Endothelial cell of umbilical vein (primary cell): ENCODE measurements at regions not wholly inside any gene's neighbourhood (a gene's known extent, or its start where the extent isn't known, plus 50 kb on each side); places are given as distances from the start of the nearest gene placed in this dataset.

Experiments used
- BruUV-seq: library from RNA; stranded (reverse); fragments of 400-500 nt; replicated peaks from 2 replicates; lab custom pipeline; 2021; lab: Mats Ljungman, UMichigan
- CTCF ChIA-PET: fragments of 300-600, 350-600 bp; sonication (Branson Sonifier 250); formaldehyde crosslinking; loops from one replicate; lab custom pipeline; 2021; ENCODE audit warnings: antibody characterized with exemption, inconsistent platforms; lab: Charles Lee
- POLR2A ChIA-PET: fragments of 300-600, 350-600 bp; sonication (Branson Sonifier 250); formaldehyde crosslinking; loops from one replicate; lab custom pipeline; 2021; ENCODE audit warnings: antibody characterized with exemption, inconsistent platforms; lab: Charles Lee
- DNase-seq: peaks from one replicate; pipeline ENCODE4 v3.0.0-alpha.2; 2011; ENCODE audit warnings: low read depth, low spot score
- FAIRE-seq: peaks from 2 replicates; lab custom pipeline; 2011; peaks lifted over from hg19 to GRCh38; lab: Jason Lieb, UNC
- H2AFZ ChIP-seq: 2 replicates; pipeline ENCODE4 v1.6.0; 2012; ENCODE audit warnings: low read depth, low read length, control low read depth, inconsistent platforms
- H3K27ac ChIP-seq: 2 replicates; pipeline ENCODE4 v1.5.1; 2011; ENCODE audit warnings: low read depth, mild to moderate bottlenecking, control low read depth, low read length, moderate library complexity; ENCODE audit not compliant: insufficient read depth
- H3K27me3 ChIP-seq, 2 experiments: 2 replicates each; pipeline versions ENCODE4 v1.6.0 to v1.6.1; 2011; ENCODE audit warnings: low read length in 2 of 2, mixed read lengths in 1 of 2; ENCODE audit not compliant: control insufficient read depth in 2 of 2, insufficient read depth in 2 of 2
- H3K36me3 ChIP-seq, 2 experiments: 2 replicates in 1 of 2; 3 replicates in 1 of 2; pipeline ENCODE4 v1.5.1; 2011; ENCODE audit warnings: low read length in 2 of 2, mild to moderate bottlenecking in 1 of 2, moderate library complexity in 1 of 2; ENCODE audit not compliant: control insufficient read depth in 2 of 2, insufficient read depth in 2 of 2; ENCODE audit errors: extremely low read depth in 1 of 2
- H3K4me1 ChIP-seq: 3 replicates; pipeline ENCODE4 v1.5.1; 2011; ENCODE audit warnings: mild to moderate bottlenecking, low read length; ENCODE audit not compliant: control insufficient read depth, insufficient read depth; ENCODE audit errors: extremely low read depth
- H3K4me2 ChIP-seq: 2 replicates; pipeline ENCODE4 v1.6.1; 2011; ENCODE audit warnings: low read length, control low read depth, mixed read lengths; ENCODE audit not compliant: insufficient read depth
- H3K4me3 ChIP-seq, 3 experiments: fragments of 200-600 bp in 1 of 3; sonication (generic), shearing (Covaris generic) in 1 of 3; replicated peaks in 1 of 3; 2 replicates each; pipeline ENCODE4 v1.5.1; 2011 to 2016; ENCODE audit warnings: control low read depth in 3 of 3, low read length in 3 of 3, mild to moderate bottlenecking in 2 of 3, inconsistent platforms in 1 of 3, low read depth in 1 of 3, moderate library complexity in 1 of 3; ENCODE audit not compliant: insufficient read depth in 1 of 3
- H3K79me2 ChIP-seq: 2 replicates; pipeline ENCODE4 v1.6.0; 2012; ENCODE audit warnings: low read length, inconsistent platforms; ENCODE audit not compliant: control insufficient read depth, insufficient read depth
- H3K9ac ChIP-seq: replicated peaks from 2 replicates; pipeline ENCODE3; 2011; ENCODE audit warnings: low read length, control low read depth; ENCODE audit not compliant: insufficient read depth; ENCODE audit errors: extremely low read depth
- H3K9me1 ChIP-seq: replicated peaks from 3 replicates; pipeline ENCODE4 v1.6.0; 2011; ENCODE audit warnings: mild to moderate bottlenecking, low read length; ENCODE audit not compliant: control insufficient read depth, insufficient read depth; ENCODE audit errors: extremely low read depth
- H3K9me3 ChIP-seq: replicated peaks from 2 replicates; pipeline ENCODE4 v1.5.1; 2012; ENCODE audit warnings: low read length, inconsistent platforms; ENCODE audit not compliant: control insufficient read depth, insufficient read depth
- H4K20me1 ChIP-seq: replicated peaks from 2 replicates; pipeline ENCODE3; 2011; ENCODE audit warnings: mild to moderate bottlenecking, low read length; ENCODE audit not compliant: control insufficient read depth, insufficient read depth; ENCODE audit errors: extremely low read depth
- CTCF ChIP-seq, 2 donors: IDR thresholded peaks; 1 replicate in 1 of 2; 2 replicates in 1 of 2; pipeline ENCODE4 v1.5.1; 2011; ENCODE audit warnings: low read length in 2 of 2, mild to moderate bottlenecking in 2 of 2, moderate library complexity in 2 of 2, control low read depth in 1 of 2, inconsistent platforms in 1 of 2, low read depth in 1 of 2; ENCODE audit not compliant: insufficient read depth in 1 of 2; ENCODE audit errors: extremely low read depth in 1 of 2
- EZH2 ChIP-seq: IDR thresholded peaks from 2 replicates; pipeline ENCODE4 v1.6.1; 2012; ENCODE audit warnings: borderline replicate concordance, low read depth, mild to moderate bottlenecking, moderate library complexity, low read length, inconsistent platforms; ENCODE audit not compliant: severe bottlenecking
- FOS ChIP-seq: IDR thresholded peaks from 2 replicates; pipeline ENCODE4 v1.6.1; 2011; ENCODE audit warnings: mild to moderate bottlenecking, low read length, moderate library complexity, borderline replicate concordance; ENCODE audit not compliant: insufficient read depth
- GATA2 ChIP-seq: IDR thresholded peaks from 2 replicates; pipeline ENCODE4 v1.7.0; 2011; ENCODE audit warnings: low read depth, mild to moderate bottlenecking, moderate library complexity, mixed read lengths, low read length; ENCODE audit not compliant: insufficient read length, insufficient read depth
- JUN ChIP-seq: IDR thresholded peaks from 2 replicates; pipeline ENCODE4 v1.6.1; 2011; ENCODE audit warnings: borderline replicate concordance, low read depth; ENCODE audit not compliant: insufficient read length, insufficient read depth
- MAX ChIP-seq: IDR thresholded peaks from 2 replicates; pipeline ENCODE4 v1.6.1; 2011; ENCODE audit not compliant: insufficient read depth, insufficient read length
- MYC ChIP-seq: IDR thresholded peaks from one replicate; pipeline ENCODE4 v1.6.1; 2011; ENCODE audit warnings: mild to moderate bottlenecking, low read depth, low read length
- POLR2A ChIP-seq: IDR thresholded peaks from 2 replicates; pipeline ENCODE4 v1.6.1; 2012; ENCODE audit warnings: low read depth, mild to moderate bottlenecking, control low read depth, low read length
- POLR2AphosphoS5 ChIP-seq: IDR thresholded peaks from 2 replicates; pipeline ENCODE4 v1.6.1; 2012; ENCODE audit warnings: low read depth, mild to moderate bottlenecking, control low read depth, low read length, moderate library complexity; ENCODE audit not compliant: insufficient read depth
- dilution Hi-C: fragments of 300-500 bp; cut with MboI; formaldehyde crosslinking; loops from one replicate; pipeline ENCODE4 v1.15.0; 2019; ENCODE audit warnings: low sequenced_read_pairs; ENCODE audit not compliant: extremely low pct_ligation_motif_present
- intact Hi-C: fragments of 100-400 bp; cut with micrococcal nuclease; formaldehyde crosslinking; loops from one replicate; pipeline ENCODE4 v1.10.0; 2022

- POLR2A ChIA-PET: no interaction called here
- H3K4me2 ChIP-seq: no peak overlapping the region
- no peak overlapping the region for H3K9ac ChIP-seq
- no peaks in the 10 kb centered on the region for H3K79me2 ChIP-seq
- no peak for DNase-seq
- dilution Hi-C loops (no loop called here), intact Hi-C loops (no loop called here)
- BruUV-seq: no TSS peak
- TF ChIP-seq MYC: no peak
- no peak for TF ChIP-seq MAX
- TF ChIP-seq GATA2: no peak
- TF ChIP-seq CTCF (IDR thresholded peaks at IDR 0.05; ENCODE audit: extremely low read depth in 1 of 2, insufficient read depth in 1 of 2, low read depth in 1 of 2, low read length in 2 of 2): no peak
- TF ChIP-seq EZH2: no peak
- TF ChIP-seq FOS: no peak
- TF ChIP-seq POLR2AphosphoS5: no peak
- no peak for TF ChIP-seq POLR2A
- no peak for TF ChIP-seq JUN
- no peaks in the 10 kb centered on the region for H4K20me1 ChIP-seq
- no peaks in the 10 kb centered on the region for H3K4me1 ChIP-seq
- no peak for FAIRE-seq
- CTCF ChIA-PET: no interaction called here
- H3K27me3 ChIP-seq: no peaks in the 10 kb centered on the region
- no peak overlapping the region for H3K27ac ChIP-seq
- no peaks in the 10 kb centered on the region for H3K36me3 ChIP-seq
- no peak overlapping the region for H2AFZ ChIP-seq
- no peaks in the 10 kb centered on the region for H3K9me3 ChIP-seq
- no peaks in the 10 kb centered on the region for H3K9me1 ChIP-seq
- no peak overlapping the region for H3K4me3 ChIP-seq
These were observed 278.9 kb downstream of the CENPW start for GRCh38 chr6:126618639-126619343.
